SU-DHL-6 (cell line): ENCODE measurements at regions not wholly inside any gene's neighbourhood (a gene's known extent, or its start where the extent isn't known, plus 50 kb on each side); places are given as distances from the start of the nearest gene placed in this dataset.

ENCODE experiments used
- EZH2phosphoT487 ChIP-seq: fragments of 200-600 bp; sonication (generic), shearing (Covaris generic); conservative IDR thresholded peaks from 2 replicates; pipeline ENCODE4 v1.6.1; 2018; ENCODE audit warnings: mild to moderate bottlenecking, antibody characterized with exemption, low read length, moderate library complexity, mixed read lengths
- TF ChIP-seq, protein P1 (sequence below): fragments of 200-600 bp; sonication (generic); IDR thresholded peaks from one replicate; pipeline ENCODE4 v1.5.1; 2017; ENCODE audit warnings: antibody characterized with exemption, mild to moderate bottlenecking, low read length, moderate library complexity; ENCODE audit not compliant: insufficient read depth, poor library complexity, severe bottlenecking

DNA sequence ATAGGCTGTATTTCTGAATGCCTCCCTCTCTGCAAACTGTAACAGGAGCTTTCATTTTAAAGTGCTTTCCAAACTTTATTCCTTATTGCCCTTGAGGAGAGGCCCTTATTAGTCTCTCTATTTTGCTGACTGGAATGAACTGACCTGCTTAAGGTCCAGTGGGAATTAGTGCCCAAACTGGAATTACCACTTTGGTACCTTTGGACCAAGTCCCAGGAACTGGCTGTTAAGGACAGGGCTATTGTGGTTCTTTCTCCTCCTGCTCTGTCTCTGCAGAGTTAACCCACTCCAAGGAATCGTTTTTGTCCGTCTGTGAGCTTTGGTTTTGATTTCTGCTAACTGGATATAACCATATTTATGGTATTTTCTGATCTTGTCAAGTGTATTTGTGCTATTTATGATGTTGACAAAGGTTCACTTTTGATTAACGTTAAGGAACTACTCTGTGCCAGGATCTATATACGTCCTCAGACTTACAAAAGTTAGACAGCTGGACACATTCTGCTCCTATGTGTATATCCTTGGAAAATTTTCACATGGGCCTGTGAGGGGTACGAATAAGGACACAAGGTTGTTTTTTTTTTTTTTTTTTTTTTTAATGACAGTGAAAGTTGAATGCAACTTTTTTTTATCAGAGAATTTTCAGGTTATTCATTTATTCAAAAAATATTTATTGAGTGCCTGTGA, 189.1 kb upstream of the ANKRD55 start:
- TF ChIP-seq, protein P1, sequence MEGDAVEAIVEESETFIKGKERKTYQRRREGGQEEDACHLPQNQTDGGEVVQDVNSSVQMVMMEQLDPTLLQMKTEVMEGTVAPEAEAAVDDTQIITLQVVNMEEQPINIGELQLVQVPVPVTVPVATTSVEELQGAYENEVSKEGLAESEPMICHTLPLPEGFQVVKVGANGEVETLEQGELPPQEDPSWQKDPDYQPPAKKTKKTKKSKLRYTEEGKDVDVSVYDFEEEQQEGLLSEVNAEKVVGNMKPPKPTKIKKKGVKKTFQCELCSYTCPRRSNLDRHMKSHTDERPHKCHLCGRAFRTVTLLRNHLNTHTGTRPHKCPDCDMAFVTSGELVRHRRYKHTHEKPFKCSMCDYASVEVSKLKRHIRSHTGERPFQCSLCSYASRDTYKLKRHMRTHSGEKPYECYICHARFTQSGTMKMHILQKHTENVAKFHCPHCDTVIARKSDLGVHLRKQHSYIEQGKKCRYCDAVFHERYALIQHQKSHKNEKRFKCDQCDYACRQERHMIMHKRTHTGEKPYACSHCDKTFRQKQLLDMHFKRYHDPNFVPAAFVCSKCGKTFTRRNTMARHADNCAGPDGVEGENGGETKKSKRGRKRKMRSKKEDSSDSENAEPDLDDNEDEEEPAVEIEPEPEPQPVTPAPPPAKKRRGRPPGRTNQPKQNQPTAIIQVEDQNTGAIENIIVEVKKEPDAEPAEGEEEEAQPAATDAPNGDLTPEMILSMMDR = no peak
- no peak for TF ChIP-seq EZH2phosphoT487
